Activated naive CD4-positive, alpha-beta T cell treated with anti-CD3 and anti-CD28 coated beads, Interleukin-2, amount 50 U/mL, for 24 hours (primary cell): ENCODE measurements at regions not wholly inside any gene's neighbourhood (a gene's known extent, or its start where the extent isn't known, plus 50 kb on each side); places are given as distances from the start of the nearest gene placed in this dataset.

Experiments used
- H3K27ac Mint-ChIP-seq: one replicate; pipeline ENCODE4 v1.8.0; 2021; ENCODE audit warnings: mild to moderate bottlenecking, mixed read lengths
- H3K27me3 Mint-ChIP-seq: one replicate; pipeline ENCODE4 v1.8.0; 2021; ENCODE audit warnings: mixed read lengths
- H3K36me3 Mint-ChIP-seq: one replicate; pipeline ENCODE4 v1.8.0; 2021; ENCODE audit warnings: mixed read lengths
- H3K4me1 Mint-ChIP-seq: one replicate; pipeline ENCODE4 v1.8.0; 2021; ENCODE audit warnings: mixed read lengths
- H3K4me3 Mint-ChIP-seq: one replicate; pipeline ENCODE4 v1.8.0; 2021; ENCODE audit warnings: mild to moderate bottlenecking, mixed read lengths
- H3K9me3 Mint-ChIP-seq: one replicate; pipeline ENCODE4 v1.8.0; 2021; ENCODE audit warnings: mixed read lengths

DNA sequence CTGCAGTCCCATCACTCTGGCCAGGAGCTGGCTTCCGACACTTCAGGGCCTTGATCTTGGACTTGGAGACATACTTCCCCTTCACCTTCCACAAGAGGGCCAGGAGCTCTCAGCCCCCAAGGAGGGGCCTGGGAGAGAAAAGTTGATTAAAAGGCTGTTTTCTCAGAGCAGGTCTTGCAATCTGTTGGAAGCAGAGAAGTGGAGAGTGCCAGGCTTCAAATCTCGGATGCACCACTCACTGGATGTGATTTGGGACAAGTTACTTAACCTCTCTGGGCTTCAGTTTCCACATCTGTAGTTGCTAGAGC lies 255.3 kb downstream of the CYP26B1 start:
- Mint-ChIP-seq H3K4me1 (no peaks in the 10 kb centered on the region), H3K27me3 (peaks cover 3% of the 10 kb centered on the region)

DNA sequence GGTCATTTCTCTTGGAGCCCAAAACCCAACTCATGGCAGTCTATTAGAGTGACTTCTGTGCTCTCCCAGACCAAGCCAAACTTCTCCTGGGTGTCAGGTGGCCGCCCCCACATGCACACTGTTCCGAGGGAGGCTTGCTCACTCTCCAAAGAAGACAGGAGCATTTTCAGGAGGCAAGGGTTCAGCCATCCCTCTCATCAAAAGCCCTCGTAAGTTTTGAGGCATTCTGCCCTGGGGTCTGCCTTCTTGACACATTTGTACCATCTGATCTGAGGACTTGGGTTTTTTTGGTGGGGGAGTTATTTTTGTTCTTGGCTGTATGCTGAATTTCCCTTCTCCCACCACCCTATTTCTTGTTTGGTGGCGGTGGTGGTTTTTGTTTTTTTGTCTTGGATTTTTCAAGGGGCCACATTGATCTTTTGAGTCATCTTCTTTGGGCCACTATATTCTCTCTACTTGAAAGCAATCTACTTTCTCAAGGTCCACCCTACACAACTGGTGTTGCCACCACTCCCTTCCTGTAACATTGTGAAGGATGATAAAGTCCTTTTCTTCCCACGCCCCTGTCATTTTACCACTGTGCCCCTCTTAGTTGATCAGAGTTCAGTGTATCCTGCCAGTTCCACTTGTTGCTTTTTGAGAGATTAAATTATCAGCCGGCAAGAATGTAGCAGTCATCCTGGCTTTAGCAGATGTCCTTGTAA lies 255.8 kb downstream of the CYP26B1 start:
- Mint-ChIP-seq H3K27me3 (peaks cover 3% of the 10 kb centered on the region), H3K36me3 (no peaks in the 10 kb centered on the region), H3K27ac (no peak overlapping the region), H3K4me3 (no peak overlapping the region), H3K9me3 (no peaks in the 10 kb centered on the region), H3K4me1 (no peaks in the 10 kb centered on the region)

More for the DNA sequence above, 255.3 kb downstream of the CYP26B1 start:
- no peaks in the 10 kb centered on the region for H3K9me3 Mint-ChIP-seq
- H3K27ac Mint-ChIP-seq, result no peak overlapping the region
- no peak overlapping the region for H3K4me3 Mint-ChIP-seq
- no peaks in the 10 kb centered on the region for H3K36me3 Mint-ChIP-seq

- Mint-ChIP-seq H3K36me3 (no peaks in the 10 kb centered on the region), H3K9me3 (no peaks in the 10 kb centered on the region), H3K27ac (no peak overlapping the region), H3K4me3 (no peak overlapping the region), H3K27me3 (peaks cover 3% of the 10 kb centered on the region), H3K4me1 (no peaks in the 10 kb centered on the region)
These were observed 256.5 kb downstream of the CYP26B1 start for GRCh38 chr2:71891155-71891554.

GRCh38 chr2:71889759-71890684 lies 257.6 kb downstream of the CYP26B1 start:
- Mint-ChIP-seq H3K36me3 (no peaks in the 10 kb centered on the region), H3K27ac (no peak overlapping the region), H3K27me3 (peaks cover 3% of the 10 kb centered on the region), H3K4me3 (no peak overlapping the region), H3K9me3 (no peaks in the 10 kb centered on the region), H3K4me1 (no peaks in the 10 kb centered on the region)

DNA sequence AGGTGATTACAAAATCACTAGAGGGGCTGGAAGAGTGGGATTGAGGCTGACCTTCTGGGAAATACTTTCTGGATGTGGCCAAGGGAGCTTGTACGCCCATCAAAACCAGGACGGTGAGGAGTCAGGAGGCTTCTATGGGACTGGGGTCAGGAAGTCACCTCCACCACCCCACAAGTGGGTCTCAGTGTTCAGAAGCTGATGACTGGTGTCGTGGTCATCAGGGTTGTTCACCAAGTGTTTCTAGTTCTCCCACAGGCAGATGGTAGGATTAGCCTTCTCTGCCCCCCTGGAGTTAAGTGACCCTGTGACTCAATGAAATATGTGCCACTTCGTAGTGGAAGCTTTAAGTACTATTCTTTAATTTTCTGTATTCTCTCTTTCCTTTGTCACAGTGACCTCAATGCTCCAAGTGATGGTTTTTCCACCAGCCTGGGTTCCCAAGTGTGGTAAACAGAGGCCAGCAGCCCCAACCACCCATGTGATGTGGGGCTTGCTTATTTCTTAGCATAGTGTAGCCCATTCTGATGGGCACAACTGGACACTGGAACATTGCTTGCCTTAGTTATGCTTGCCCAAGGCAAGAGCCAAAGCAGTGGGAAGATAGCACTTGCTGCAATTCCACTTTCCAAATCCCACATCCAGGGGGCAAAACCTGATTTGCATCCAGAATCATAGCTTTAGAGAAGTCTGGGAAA lies 258.8 kb downstream of the CYP26B1 start:
- no peaks in the 10 kb centered on the region for H3K4me1 Mint-ChIP-seq
- no peak overlapping the region for H3K27ac Mint-ChIP-seq
- no peaks in the 10 kb centered on the region for H3K36me3 Mint-ChIP-seq
- H3K4me3 Mint-ChIP-seq, result no peak overlapping the region
- peaks cover 3% of the 10 kb centered on the region for H3K27me3 Mint-ChIP-seq
- H3K9me3 Mint-ChIP-seq, result no peaks in the 10 kb centered on the region

DNA sequence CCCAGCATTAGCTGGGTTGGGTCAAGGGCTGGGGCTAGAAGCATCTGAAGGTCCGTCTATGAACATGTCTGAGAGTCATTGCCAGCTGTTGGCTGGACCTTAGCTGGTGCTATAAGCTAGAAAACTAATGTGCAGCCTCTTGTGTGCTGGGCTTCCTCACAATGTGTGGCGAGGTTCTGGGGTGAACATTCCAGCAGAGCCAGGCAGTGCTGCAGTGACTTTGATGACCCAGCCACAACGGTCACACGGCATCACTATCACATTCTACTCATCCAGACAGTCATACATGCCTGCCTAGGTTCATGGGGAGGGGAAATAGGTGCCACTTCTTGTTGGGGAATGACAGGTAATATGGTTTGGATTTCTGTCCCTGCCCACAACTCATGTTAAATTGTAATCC lies 260.5 kb downstream of the CYP26B1 start:
- Mint-ChIP-seq H3K36me3 (no peaks in the 10 kb centered on the region), H3K9me3 (no peaks in the 10 kb centered on the region), H3K27ac (no peak overlapping the region), H3K4me1 (no peaks in the 10 kb centered on the region), H3K27me3 (peaks cover 5% of the 10 kb centered on the region), H3K4me3 (no peak overlapping the region)

GRCh38 chr2:71886241-71886640 lies 261.4 kb downstream of the CYP26B1 start:
- Mint-ChIP-seq H3K4me1 (no peaks in the 10 kb centered on the region), H3K4me3 (no peak overlapping the region), H3K27ac (no peak overlapping the region), H3K9me3 (no peaks in the 10 kb centered on the region), H3K27me3 (peaks cover 5% of the 10 kb centered on the region), H3K36me3 (no peaks in the 10 kb centered on the region)

GRCh38 chr2:71884303-71885042 lies 263.2 kb downstream of the CYP26B1 start:
- Mint-ChIP-seq H3K4me1 (no peaks in the 10 kb centered on the region), H3K4me3 (no peak overlapping the region), H3K36me3 (no peaks in the 10 kb centered on the region), H3K9me3 (no peaks in the 10 kb centered on the region), H3K27ac (no peak overlapping the region), H3K27me3 (peaks cover 5% of the 10 kb centered on the region)

GRCh38 chr2:71882949-71883472 lies 264.7 kb downstream of the CYP26B1 start:
- Mint-ChIP-seq H3K27me3 (peaks cover 3% of the 10 kb centered on the region), H3K27ac (no peak overlapping the region), H3K4me3 (no peak overlapping the region), H3K36me3 (no peaks in the 10 kb centered on the region), H3K4me1 (no peaks in the 10 kb centered on the region), H3K9me3 (no peaks in the 10 kb centered on the region)

- Mint-ChIP-seq H3K36me3 (no peaks in the 10 kb centered on the region), H3K4me3 (no peak overlapping the region), H3K27me3 (peaks cover 3% of the 10 kb centered on the region), H3K4me1 (no peaks in the 10 kb centered on the region), H3K9me3 (no peaks in the 10 kb centered on the region), H3K27ac (no peak overlapping the region)
These were observed 265.3 kb downstream of the CYP26B1 start for GRCh38 chr2:71882236-71882946.

DNA sequence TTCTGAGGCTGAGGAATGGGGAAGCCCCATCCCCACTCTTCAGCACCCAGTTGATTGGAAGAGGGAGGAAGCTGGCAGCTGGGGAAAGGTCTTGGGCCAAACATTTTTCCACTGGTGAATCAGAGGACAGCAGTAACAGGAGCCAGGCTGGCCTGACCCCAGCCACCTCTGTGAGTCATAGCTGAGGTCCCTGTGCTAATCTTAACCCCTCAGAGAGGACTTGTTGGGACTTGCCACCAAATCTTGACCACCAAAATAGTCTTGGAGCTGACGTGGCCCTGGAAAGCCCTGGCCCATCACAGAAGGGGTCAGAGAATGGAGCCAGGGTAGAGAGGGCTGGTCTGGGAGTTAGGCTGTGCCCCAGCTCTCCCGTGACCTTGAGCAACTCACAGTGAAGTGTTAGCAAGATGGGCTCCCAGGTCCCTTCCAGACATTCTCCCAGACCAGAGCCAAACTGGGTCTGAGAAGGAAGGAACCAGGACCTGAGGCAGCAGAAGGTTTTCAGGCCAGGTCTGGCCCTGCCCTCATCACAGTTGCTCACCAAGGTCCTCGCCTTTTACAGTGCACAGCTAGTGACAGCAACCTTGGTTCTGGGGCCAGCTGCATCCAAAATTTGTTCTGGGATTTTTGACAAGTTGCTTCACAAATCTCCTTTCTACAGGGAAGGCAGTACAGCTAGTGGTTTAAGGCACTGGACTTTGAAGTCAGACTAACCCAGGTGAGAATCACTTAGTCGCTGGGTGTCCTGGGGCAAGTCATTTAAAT lies 266.6 kb downstream of the CYP26B1 start:
- Mint-ChIP-seq H3K4me1 (no peaks in the 10 kb centered on the region), H3K27me3 (peaks cover 3% of the 10 kb centered on the region)

GRCh38 chr2:71880287-71880686 lies 267.4 kb downstream of the CYP26B1 start:
- Mint-ChIP-seq H3K27me3 (peaks cover 7% of the 10 kb centered on the region), H3K27ac (no peak overlapping the region), H3K4me3 (no peak overlapping the region), H3K36me3 (no peaks in the 10 kb centered on the region), H3K9me3 (no peaks in the 10 kb centered on the region), H3K4me1 (no peaks in the 10 kb centered on the region)

More for the DNA sequence above, 266.6 kb downstream of the CYP26B1 start:
- Mint-ChIP-seq H3K36me3 (no peaks in the 10 kb centered on the region), H3K9me3 (no peaks in the 10 kb centered on the region), H3K4me3 (no peak overlapping the region), H3K27ac (no peak overlapping the region)

- no peaks in the 10 kb centered on the region for H3K9me3 Mint-ChIP-seq
- peaks cover 7% of the 10 kb centered on the region for H3K27me3 Mint-ChIP-seq
- no peak overlapping the region for H3K27ac Mint-ChIP-seq
- no peaks in the 10 kb centered on the region for H3K36me3 Mint-ChIP-seq
- H3K4me3 Mint-ChIP-seq, result no peak overlapping the region
- H3K4me1 Mint-ChIP-seq, result no peaks in the 10 kb centered on the region
These were observed 268.0 kb downstream of the CYP26B1 start for GRCh38 chr2:71879509-71880184.
